ENCODE measurements at regions not wholly inside any gene's neighbourhood (a gene's known extent, or its start where the extent isn't known, plus 50 kb on each side); places are given as distances from the start of the nearest gene placed in this dataset.
"Not testable (repeated sequence)": the region's sequence is repeated elsewhere in the genome, so short reads cannot be mapped to it uniquely, and the experiment has no call there.

DNA sequence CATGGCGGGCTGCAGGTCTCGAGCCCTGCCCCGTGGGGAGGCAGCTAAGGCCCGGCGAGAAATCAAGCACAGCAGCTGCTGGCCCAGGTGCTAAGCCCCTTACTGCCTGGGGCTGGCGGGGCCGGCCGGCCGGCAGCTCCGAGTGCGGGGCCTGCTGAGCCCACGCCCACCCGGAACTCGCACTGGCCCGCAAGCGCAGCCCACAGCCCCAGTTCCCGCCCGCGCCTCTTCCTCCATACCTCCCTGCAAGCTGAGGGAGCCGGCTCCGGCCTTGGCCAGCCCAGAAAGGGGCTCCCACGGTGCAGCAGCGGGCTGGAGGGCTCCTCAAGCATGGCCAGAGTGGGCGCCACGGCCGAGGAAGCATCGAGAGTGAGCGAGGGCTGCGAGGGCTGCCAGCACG lies 270.5 kb upstream of the ZNF804A start:
- intact Hi-C loops (cut with DNase I); DNase-seq (ENCODE audit: low spot score): not testable (repeated sequence)

DNA sequence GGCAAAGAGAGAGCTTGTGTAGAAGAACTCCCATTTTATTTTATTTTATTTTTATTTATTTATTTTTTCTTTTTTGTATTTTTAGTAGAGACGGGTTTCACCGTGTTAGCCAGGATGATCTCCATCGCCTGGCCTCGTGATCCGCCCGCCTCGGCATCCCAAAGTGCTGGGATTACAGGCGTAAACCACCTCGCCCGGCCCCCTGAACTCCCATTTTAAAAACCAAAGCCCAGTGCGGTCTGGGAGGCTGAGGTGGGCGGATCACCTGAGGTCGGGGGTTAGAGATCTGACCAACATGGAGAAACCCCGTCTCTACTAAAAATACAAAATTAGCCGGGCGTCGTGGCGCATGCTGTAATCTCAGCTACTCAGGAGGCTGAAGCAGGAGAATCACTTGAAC lies 267.8 kb upstream of the ZNF804A start:
- intact Hi-C loops (cut with DNase I) = not testable (repeated sequence)

DNA sequence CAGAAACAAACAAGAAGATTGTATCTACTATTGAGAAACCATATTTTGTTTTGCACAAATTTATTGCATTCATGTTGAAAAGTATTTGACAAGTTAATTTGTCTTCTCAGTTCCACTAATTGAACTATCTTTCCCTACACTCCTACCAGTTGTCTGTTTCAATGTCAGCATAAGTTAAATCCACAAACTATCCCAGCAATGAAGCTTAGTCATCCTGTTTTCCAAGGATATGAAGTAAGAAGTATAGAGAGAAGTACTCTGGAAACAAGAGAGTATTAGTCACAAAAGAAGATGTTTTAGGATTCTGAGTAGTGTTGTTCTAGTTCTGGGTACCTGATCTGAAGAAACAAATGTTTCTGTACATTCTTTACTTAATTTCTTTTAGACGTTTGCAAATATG lies 261.6 kb upstream of the ZNF804A start:
- intact Hi-C loops (cut with DNase I) = no loop called here

More for the DNA sequence above, 267.8 kb upstream of the ZNF804A start:
- not testable (repeated sequence) for DNase-seq (ENCODE audit: low spot score)

DNA sequence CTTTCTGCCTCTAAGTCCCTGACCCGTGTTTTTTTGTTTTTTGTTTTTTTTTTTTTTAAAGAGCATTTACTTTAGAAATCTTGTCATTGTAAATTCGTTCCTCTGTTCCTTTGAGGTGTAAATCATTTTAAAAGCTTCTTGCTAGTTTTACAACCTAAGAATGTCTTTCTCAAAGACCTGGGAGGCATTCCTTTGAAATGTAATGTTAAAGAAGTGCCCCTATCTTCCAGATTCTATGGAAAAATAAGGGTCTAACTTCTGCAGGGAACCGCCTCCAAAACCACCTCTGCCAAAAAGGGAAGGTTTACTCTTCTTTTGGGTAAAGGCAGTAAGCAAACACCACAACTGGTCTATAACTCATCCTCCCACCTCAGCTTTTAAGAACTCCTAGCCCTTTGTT lies 259.6 kb upstream of the ZNF804A start:
- intact Hi-C loops (cut with DNase I) = no loop called here
- DNase-seq (ENCODE audit: low spot score) = no peak

More for the DNA sequence above, 261.6 kb upstream of the ZNF804A start:
- no peak for DNase-seq (ENCODE audit: low spot score)

DNA sequence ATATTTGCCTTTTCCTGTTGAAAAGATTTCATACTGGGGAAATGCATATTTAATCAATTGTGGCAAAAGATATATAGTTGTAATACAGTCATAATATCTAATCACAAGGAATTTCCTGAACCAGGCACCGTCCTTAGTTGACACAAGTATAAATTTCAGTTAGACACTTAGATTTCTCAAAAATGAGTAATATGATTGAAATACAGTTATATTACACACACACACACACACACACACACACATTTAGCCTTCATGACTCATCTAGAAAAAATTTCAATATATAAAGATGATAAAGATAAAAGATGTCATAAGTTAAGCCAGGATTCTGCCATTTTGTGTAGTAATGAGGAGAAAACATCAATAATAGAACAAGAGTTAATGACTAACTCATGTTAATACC lies 258.4 kb upstream of the ZNF804A start:
- intact Hi-C loops (cut with DNase I) = no loop called here

DNA sequence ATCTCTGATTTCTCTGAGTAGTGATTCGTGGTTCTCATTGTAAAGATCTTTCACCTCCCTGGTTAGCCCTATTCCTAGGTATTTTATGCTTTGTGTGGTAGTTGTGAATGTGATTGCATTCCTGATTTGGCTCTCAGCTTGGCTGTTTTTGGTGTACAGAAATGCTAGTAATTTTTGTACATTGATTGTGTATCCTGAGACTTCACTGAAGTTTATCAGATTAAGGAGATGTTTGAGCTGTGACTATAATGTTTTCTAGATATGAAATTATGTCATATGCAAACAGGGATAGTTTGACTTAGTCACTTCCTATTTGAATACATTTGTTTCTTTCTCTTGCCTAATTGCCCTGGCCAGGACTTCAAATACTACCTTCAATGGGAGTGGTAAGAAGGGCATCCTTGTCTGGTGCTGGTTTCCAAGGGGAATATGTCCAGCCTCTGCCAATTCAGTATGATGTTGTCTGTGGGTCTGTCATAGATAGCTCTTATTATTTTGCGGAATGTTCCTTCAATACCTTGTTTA lies 251.9 kb upstream of the ZNF804A start:
- intact Hi-C loops (cut with DNase I) = no loop called here
- no peak for DNase-seq (ENCODE audit: low spot score)

More for the DNA sequence above, 258.4 kb upstream of the ZNF804A start:
- no peak for DNase-seq (ENCODE audit: low spot score)

DNA sequence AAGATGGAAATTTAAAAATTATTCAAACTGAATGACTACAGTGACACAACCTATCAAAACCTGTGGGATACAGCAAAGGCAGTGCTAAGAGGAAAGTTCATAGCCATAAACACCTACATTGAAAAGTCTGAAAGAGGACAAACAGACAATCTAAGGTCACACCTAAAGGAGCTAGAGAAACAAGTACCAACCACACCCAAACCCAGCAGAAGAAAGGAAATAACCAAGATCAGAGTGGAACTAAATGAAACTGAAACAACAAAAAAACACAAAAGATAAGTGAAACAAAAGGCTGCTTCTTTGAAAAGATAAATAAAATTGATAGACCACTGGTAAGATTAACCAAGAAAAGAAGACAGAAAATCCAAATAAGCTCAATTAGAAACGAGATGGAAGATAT lies 247.2 kb upstream of the ZNF804A start:
- intact Hi-C loops (cut with DNase I) = no loop called here
- DNase-seq (ENCODE audit: low spot score) = no peak

DNA sequence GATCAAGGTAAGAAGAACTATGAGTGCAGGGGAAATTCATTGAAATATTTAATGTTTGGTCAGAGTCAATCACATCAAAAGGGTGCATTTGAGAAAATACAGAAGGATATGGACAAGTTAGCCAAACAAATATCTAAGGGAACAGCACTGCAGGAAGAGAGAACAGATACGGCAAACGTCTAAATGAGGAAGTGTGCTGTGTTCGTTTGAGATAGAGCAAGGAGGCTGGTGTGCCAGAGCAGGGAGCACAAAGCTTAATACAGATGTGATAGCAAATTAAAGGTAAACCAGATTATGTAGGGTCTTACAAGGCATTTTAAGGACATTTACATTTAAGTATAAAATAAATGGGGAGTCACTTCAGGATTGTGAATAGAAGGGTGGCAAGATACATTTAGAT lies 241.3 kb upstream of the ZNF804A start:
- DNase-seq (ENCODE audit: low spot score) = no peak
- intact Hi-C loops (cut with DNase I) = no loop called here

DNA sequence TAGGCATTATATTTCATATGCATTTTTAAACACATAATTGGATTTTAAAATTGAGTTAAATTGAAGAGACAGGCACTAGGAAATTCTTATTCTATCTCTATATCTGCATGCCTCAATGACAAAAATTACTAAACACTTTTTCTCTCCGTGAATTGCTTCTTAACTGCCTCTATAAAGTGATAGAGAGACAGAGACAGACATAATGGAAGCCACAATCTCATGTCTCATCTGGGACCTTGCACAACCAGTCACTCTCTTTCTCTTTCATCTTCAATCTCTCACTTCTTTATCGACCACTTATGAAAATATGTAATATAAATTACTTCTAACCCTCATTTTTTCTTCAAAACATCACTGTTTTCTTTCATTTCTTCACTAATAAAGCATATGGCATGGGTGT lies 238.9 kb upstream of the ZNF804A start:
- intact Hi-C loops (cut with DNase I) = no loop called here
- DNase-seq (ENCODE audit: low spot score) = no peak

DNA sequence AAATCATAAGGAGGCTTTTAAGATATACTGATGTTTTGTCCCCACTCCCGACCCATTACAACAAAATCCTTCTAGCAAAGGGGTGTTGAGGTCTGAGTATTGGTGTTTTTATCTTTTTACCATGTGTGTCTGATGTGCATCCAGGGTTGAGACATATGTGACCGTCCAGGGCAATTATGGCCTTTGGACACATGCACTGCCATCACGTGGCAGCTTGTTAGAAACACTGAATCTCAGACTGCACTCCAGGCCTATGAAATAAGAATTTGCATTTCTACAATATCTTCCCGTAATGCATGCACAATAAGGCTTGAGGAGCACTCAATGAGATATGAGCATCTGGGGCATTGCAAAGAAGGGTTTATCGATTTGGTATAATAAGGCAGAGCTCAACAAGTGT lies 235.1 kb upstream of the ZNF804A start:
- DNase-seq (ENCODE audit: low spot score) = no peak
- intact Hi-C loops (cut with DNase I) = no loop called here

DNA sequence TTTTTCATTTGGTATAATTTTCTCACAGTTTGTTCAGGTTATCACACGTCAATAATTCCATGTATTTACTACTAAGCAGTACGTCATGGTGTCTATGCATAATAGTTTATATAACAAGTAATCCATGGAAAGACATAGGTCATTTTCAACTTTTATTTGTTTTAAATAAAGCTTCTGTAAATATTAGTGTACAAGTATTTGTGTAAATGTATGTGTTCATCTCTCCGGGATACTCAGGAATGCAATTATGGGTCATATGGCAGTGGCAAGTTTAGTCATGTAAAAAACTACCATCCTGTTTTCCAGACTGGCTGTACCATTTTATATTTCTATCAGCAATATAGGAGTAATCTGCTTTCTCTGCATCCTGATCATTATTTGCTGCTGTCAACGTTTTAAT lies 231.1 kb upstream of the ZNF804A start:
- intact Hi-C loops (cut with DNase I) = no loop called here
- DNase-seq (ENCODE audit: low spot score) = no peak

DNA sequence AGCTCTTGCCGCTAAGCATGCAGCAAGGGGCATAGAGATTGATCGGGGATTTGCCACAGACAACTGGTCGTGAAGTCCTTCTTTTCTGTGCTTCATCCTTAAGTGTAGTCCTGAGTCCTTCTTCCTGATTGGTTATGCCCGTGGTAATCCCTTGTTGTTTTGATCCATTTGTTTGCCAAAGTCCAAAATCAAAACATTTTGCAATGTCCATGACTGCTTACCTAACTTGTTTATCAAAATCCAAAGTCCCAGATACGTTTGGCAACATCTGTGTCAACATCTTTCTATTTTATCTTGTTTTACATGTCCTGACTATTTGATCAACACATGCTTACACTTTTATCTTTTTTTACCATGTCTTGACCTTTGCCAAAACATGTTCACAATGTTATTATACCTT lies 229.0 kb upstream of the ZNF804A start:
- intact Hi-C loops (cut with DNase I) = no loop called here
- no peak for DNase-seq (ENCODE audit: low spot score)

DNA sequence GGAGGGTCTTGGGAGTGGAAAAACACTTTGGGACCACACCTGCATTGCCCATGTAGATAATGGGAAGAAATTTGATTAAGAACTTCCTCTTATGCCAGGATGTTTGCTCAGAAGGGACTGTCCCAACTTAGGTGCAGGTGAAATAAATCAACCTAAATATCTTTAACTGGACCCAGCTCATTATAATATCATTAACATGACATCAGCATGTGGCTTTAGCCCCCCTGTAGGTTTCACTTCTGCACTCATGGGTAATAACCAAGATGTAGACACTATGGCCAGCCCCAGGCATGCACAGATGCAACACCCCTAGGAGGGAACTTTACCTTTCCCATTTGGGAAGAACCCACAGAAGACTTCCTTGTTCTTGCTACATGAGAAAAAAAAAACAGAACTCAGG lies 227.4 kb upstream of the ZNF804A start:
- DNase-seq (ENCODE audit: low spot score) = no peak
- intact Hi-C loops (cut with DNase I) = no loop called here

DNA sequence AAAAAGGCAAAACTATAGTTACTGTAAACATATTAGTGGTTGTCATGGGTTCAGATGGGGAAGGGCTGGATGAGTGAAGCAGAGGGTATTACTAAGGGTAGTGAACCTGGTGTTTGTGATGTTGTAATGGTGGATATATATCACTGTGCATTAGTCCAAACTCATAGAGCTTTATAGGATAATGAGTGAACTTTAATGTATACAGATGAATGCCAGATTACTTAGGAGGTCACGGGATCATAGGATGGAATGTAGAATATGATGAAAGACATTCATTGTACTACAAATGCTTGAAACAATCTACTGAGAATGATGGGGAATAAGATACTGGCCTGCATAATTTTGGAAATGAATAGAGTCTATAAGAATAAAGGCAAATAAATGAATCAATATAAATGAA lies 226.7 kb upstream of the ZNF804A start:
- no peak for DNase-seq (ENCODE audit: low spot score)
- intact Hi-C loops (cut with DNase I) = no loop called here

DNA sequence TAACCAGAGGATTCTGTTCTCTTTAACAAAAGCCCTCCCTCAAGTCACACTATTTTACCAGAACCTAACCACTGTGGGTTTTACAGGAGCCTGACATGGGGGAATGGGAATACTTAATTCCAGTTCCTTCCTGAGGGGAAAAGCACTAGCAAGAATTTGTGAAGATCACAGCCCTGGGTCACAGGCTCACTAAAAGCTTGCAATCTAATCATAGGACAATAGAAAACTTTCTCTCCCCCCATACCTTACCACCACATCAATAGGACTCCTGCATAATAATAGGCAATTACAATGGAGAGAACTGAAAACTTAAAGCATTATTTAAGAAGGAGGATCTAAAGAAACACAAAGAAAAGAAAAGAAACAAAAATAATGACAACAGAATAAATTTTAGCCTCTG lies 225.8 kb upstream of the ZNF804A start:
- no peak for DNase-seq (ENCODE audit: low spot score)
- intact Hi-C loops (cut with DNase I) = no loop called here

DNA sequence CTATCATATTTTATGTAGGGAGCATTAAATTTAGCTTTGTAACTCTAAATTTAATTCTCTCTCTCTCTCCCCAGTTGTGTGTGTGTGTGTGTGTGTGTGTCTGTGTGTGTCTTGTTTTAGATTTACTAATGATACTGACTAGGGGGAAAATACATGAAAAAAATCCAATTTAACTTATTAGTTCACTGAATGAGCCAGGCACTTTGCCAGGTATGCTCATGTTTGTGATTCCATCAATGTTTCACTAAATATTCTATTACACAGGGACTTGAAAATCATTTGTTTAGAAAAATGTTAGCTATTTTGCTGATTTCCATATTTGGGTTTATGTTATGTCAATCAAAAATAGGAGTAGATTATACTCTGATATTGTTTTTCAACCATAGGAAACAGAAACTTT lies 203.7 kb upstream of the ZNF804A start:
- intact Hi-C loops (cut with DNase I) = no loop called here
- no peak for DNase-seq (ENCODE audit: low spot score)

DNA sequence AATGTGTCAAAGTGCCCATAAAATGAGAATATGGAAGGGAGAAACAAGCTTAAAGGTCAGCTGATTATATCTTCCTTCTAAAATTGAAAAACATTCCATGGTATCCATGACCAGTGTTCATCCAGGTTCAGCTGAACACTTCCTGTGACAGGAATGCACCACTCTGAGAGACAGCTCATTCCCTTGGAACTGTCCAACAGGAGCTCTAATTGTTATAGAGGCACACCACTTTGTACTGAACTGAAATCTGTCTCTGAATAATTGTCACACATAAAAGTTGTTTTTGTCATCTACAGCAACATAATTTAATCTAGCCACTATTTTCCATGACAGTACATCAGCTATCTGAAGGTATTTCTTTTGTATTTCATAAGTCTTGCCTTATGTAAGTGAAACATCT lies 195.9 kb upstream of the ZNF804A start:
- DNase-seq (ENCODE audit: low spot score) = no peak
- intact Hi-C loops (cut with DNase I) = no loop called here

DNA sequence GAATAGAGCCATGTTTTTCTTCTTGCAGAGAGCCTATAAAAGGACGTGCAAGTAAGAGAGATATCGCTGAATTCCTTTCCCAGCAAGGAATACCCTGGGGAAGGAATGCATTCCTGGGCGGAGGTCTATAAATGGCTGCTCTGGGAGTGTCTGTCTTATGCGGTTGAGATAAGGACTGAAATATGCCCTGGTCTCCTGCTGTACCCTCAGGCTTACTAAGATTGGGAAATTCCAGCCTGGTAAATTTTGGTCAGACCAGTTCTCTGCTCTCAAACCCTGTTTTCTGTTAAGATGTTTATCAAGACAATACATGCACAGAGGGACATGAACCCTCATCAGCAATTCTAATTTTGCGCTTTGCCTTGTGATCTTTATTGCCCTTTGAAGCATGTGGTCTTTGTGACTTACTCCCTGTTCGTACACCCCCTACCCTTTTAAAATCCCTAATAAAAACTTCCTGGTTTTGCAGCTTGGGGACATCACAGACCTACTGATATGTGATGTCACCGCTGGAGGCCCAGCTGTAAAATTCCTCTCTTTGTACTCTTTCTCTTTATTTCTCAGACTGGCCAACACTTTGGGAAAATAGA lies 191.2 kb upstream of the ZNF804A start:
- DNase-seq (ENCODE audit: low spot score); intact Hi-C loops (cut with DNase I): not testable (repeated sequence)

DNA sequence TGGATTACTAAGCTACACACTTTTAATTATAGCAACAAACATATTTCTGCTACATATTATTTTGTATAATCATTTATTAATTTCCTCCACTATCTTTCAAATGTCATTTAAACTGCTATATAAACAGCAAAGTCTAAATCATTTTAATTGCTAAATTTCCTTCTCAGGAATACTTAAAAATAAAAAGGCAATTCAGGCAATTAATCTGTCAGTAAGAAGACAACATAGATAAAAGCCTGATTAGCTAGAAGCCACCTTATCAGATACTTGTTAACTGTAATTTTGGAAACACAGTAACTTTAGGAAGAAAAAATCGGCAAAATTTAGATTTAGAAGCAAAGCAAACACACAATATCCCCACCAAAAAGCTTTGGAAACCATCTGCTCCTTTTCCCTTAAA lies 188.2 kb upstream of the ZNF804A start:
- DNase-seq (ENCODE audit: low spot score) = no peak
- intact Hi-C loops (cut with DNase I) = no loop called here

DNA sequence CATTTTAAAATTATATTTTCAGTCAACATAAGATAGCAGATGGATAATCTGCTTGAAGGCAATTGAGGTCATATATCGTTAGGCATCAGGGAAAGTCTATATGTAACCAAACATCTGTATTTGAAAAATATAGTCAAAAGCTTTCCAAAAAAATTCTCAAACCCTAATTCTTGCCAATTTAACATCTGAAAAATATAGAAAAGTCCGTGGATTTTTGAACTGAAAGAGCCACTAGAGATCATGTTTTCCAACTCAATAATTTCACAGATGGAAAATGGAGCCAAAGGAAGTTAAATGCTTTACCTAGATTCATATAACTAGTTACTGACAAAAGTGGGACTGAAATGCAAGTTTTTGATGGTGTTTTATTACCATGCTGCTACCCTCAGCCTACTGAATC lies 185.1 kb upstream of the ZNF804A start:
- intact Hi-C loops (cut with DNase I) = no loop called here
- no peak for DNase-seq (ENCODE audit: low spot score)

DNA sequence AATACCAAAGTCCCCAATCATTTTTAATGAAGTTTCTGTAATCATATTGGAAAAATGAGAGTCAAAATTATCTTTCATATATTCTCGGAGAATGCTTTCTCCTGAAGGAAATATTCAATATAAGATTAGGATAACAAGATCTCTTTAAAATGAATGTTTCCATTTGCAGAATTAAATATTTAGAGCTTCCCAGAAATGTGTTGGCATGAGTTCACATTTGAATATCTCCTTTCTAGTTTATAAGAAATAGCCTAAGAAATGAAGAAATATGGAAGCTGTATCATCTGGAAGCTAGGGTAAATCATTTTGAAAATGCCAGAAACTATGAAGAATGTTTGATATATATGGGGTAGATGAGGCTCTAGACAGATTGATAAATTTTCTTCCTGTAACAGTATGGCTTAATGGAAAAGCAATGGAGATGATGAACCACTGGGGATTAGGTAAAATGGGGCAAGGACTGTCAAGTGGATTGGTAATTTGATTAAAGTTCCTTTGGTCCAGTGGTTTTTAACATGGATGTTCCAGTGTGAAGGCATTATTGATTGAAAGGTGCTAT lies 184.6 kb upstream of the ZNF804A start:
- intact Hi-C loops (cut with DNase I) = no loop called here
- DNase-seq (ENCODE audit: low spot score) = no peak

Measured in cardiac septum (tissue), 1 donor.